Hematopoietic multipotent progenitor cell treated with erythropoietin and hydrocortisone succinate and interleukin-3 and kit ligand, for 4 days (in vitro differentiated cells): ENCODE measurements at regions not wholly inside any gene's neighbourhood (a gene's known extent, or its start where the extent isn't known, plus 50 kb on each side); places are given as distances from the start of the nearest gene placed in this dataset.
A peak's percentile ranks its signal among the peaks of the same experiment; 100 is the strongest.

Experiments used
- DNase-seq: peaks from one replicate; pipeline ENCODE4 v3.0.0-alpha.2; 2015

DNA sequence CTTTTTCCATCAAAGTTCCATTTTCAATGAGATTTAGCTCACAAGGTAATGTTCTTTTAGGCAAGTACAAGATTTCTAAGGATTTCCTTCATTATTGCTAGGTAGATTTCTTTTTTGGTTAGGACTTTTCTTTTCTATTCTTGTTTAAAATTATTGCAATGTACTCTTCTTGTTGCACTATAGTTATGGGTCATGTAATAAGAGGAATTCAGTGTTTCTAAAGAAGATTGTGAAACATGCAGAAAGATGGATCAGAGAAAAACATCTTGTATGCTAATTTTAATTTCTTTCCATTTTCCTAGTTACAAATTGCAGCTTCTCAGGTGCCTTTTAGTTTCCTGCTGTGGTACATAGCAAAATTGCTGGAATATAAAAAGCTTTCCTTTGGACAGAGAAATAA lies 56.1 kb downstream of the BTG1 start:
- DNase-seq: no peak

DNA sequence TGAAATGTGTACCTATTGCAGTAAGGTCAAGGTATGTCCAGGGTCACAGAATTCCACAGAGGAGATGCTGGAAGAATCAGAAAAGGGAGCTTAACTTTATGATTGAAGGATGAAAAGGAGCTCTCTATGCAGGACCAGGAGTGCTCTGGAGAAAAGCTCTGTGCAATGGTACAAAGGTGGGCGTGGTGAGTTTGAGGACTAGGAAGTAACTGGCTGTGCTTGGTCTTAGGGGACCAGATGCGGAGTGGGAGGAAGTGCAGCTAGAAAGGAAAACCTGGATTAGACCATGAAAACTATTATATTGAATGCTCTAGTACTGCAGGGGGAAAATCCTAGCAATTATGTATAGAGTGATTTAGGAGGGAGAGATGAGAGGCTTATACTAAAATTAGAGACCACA lies 56.8 kb downstream of the BTG1 start:
- no peak for DNase-seq

DNA sequence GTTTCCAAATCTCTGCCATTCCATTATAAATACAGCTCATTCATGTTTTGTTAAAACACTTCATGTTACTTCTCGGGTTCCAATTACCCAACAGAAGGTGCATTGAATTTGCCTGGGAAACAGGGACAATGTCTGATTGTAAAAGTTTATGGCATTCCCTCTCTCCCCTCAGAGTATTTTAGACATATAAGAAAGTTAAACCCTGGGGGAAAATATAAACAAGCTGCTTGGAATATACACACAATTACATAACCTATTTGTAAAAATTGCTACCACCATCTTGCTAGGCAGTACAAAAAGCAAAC lies 60.0 kb downstream of the BTG1 start:
- no peak for DNase-seq

DNA sequence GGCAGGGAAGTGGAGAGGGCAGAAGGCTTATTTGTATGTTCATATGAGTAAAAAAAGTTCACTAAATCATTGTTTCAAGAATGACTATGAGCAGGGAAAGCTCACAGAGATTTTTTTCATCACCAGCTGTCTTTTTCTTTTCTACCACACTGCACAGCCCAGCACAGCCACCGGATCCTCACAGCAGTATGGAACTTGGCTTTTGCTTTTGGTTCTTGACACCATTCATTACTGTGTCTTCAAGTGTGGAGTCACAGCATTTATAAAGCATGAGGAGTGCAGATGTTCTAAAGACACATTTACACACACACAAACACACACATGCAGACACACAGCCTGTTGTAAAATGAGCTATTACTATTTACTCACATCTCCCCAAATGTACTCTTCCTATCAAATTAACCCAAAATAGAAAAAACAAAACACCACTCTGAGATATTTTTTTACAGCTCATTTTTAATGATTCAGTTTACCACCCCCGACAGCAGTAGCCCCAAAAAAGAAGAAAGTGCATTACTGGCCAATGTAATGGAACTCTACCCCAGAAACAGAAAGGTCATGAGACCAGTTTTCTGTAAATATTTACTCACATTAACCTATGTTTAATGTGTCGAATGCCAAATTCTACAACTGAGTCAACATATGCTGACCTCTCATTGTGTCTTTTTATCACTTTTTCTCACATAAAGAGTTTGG lies 60.5 kb downstream of the BTG1 start:
- DNase-seq: no peak

DNA sequence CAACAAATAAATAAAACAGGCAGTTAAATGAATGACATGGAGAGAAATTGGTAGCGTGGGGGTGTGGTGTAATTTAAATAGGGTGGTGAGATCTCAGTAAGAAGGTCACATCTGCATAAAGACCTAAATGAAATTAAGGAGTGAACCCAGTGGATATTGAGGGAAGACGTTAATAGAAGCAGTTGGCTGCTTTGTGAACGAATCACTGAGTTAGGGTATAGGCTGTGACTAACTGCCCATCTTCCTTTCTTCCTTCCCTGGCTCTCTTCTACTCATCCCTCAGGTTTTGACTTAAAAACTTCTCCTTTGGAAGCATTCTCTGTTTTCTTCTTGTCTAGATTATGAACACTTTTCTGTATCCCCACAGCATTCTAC lies 64.7 kb downstream of the BTG1 start:
- no peak for DNase-seq

DNA sequence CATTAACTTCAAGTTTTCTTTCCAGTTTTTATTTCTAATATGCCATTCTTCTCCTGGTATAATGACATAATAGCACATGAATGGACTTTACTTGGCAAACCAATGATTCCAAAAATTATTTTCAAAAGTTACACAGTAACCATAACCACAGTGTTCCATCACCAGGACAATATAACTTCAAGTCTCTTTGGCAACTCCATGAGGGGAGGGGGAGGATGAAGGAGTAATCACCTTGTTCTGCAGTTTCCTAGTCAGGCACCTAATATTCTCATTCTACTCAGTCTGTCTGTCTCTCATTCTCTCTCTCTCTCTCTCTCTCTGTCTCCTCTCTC lies 66.6 kb downstream of the BTG1 start:
- no peak for DNase-seq

DNA sequence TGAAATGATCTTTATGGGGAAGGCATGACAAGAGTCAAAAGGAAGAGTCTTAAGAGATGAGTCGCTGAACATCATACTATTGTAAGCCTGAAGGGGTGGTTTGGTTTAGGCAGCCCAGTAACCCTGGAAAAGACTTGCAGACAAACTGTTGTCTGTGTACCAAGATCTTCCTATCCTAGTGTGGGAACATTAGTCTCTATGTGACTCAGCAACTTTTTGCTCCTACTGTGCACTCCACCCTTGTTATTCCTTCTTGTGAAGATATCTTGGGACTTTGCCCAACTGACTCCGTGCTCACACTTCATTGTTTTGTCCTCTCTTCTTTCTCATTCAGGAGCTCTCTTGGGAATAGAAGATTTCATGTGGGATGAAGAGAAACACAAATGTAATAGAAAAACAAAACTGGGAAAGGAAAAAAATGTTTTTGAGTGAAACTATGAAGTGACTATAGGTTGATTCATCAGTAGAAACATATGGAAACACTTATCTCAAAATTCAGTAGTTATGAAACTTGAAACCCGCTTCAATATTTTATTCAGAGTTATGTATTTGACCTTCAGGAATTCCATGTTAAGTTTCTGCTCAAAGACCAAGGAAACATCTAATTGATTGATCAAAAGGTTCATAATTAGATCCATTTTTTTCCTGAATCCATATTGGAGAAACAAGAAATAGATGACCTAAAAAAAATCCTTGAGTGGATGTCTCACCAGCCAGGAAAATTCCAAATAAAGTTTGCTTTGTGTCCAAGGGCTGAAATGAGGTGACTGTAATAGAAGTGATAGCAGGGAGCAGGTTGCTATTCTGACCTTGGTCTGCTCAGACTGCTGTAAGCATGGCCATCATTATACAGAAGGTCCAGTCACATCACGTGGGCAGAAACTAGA lies 67.2 kb downstream of the BTG1 start:
- DNase-seq: peak; percentile 16

DNA sequence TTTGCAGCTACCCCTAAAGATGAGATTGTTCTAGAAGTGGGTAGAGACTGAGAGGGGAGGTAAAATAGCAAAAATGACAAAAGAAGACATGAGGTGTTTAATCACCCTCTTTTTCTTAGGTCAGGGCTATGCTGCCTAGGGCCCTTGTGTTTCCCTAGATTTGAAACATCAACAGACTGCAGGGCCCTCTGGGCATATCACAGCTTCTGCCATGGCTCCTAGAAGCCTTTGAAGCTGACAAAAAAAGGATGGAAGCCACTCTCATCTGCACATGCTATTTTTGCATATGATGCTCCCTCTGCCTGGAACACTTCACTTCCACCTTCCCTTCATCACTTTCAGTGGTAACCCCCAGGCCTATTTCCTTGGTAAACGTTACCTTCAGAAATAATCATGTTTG lies 68.1 kb downstream of the BTG1 start:
- no peak for DNase-seq

DNA sequence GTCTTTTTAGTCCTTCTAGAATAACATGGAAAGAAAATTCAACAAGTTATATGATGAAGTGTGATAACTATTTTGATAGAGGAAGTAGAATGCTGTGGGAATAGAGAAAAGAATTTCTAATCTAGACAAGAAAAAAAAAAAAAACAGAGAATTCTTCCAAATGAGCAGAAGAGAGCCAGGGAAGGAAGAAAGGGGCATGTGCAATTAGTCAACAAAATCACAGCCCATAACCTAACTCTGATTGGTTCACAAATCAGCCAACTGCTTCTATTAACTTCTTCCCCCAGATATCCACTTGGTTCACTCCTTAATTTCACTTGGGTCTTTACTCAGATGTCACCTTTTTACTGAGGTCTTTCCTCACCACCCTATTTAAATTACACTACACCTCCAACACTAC lies 69.5 kb downstream of the BTG1 start:
- DNase-seq: no peak

DNA sequence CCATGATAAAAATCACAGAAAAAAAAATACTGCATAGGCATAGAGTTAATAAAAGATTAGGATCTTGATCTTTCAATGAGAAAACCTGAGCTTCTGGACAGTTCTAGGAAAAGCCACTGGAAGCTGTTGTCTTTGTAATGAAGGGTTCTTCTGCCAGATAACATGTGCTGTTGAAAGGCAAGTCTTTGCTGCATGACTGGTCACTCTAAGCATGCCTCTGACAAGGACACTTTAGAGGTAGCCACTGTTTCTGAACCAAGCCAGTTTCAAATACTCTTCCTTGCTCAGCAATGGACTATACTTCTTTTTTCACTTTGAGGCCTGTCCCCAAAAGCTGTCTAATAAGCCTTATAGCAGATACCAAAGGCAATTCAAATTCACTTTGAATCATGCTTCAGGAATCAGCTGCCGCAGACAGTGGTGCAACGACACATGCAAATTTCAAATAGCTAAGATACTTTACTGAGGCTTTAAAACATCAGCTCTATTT lies 70.2 kb downstream of the BTG1 start:
- peak; percentile 18 for DNase-seq

DNA sequence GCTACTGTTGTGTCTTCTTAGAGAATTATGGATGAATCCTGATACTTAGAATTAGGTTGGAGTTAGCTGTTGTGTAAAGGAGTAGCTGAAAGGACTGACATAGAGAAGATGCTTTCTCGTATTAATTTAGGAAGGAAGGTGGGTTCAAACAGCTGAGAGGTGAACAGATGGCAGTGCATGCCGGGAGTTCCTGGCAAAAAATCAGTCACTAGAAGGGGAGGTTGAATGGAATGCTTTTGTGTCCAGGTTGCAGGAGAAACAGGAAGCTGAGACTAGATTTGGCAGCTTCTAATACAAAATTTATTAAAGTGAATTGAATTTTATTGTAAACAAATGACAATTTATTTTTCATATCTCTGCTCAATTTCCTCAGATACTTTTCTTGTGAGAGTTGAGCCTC lies 70.8 kb downstream of the BTG1 start:
- DNase-seq: no peak

DNA sequence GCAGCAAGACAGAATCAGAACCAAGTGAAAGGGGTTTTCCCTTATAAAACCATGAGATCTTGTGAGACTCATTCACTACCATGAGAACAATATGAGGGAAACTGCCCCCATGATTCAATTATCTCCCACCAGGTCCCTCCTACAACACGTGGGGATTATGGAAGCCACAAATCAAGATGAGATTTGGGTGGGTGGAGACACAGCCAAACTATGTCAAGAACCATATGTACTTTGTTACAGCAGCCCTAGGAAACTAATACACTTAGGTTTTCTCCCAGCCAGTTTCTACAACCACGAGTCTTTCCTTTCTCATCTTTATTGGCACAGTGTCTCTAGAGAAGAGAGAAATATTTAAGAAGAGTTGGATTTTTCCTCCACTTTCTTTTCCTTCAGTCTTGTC lies 72.6 kb downstream of the BTG1 start:
- no peak for DNase-seq

DNA sequence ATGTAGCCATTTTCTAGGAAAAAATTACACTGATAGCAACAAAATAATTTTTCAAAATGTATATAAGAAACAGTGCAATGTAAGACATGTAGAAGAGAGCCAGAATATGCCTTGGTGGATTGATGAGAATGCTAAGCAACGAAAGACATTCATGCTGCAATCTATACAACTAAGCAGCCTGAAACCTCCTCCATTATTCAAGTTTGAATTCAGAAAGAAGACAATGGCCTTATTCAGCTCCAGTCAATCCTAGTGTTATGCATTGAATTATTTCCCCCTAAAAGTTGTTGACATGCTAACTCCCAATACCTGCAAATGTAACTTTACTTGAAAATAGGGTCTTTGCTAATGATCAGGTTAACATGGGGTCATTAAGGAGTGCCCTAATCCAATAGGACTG lies 73.5 kb downstream of the BTG1 start:
- no peak for DNase-seq

DNA sequence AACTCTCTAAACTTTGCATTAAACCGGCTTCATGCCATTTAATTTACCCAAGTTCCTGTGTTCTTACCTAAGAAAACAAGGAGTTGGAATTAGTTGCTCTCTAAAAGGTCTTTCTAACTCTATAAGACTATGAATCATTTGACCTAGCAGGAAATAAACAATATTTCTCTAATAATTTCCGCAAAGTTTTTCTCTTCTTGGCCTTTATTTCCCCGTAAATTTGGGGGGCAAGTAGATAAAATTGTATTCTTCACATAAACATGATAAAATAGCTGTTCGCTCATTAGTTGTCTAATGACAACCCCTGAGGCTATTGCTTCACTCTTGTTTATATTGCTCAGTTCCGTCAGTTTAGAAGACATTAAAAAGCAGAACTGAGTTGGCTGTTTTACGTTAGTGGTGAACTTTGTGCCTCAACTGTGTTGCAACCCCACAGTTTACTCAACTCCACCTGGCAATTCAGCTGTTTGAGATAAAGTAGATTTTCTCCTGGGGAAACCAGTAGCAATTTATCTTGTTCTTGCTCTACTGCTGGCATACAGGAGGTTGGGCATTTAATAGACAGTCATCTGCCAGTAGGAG lies 74.7 kb downstream of the BTG1 start:
- peak; percentile 86 for DNase-seq

DNA sequence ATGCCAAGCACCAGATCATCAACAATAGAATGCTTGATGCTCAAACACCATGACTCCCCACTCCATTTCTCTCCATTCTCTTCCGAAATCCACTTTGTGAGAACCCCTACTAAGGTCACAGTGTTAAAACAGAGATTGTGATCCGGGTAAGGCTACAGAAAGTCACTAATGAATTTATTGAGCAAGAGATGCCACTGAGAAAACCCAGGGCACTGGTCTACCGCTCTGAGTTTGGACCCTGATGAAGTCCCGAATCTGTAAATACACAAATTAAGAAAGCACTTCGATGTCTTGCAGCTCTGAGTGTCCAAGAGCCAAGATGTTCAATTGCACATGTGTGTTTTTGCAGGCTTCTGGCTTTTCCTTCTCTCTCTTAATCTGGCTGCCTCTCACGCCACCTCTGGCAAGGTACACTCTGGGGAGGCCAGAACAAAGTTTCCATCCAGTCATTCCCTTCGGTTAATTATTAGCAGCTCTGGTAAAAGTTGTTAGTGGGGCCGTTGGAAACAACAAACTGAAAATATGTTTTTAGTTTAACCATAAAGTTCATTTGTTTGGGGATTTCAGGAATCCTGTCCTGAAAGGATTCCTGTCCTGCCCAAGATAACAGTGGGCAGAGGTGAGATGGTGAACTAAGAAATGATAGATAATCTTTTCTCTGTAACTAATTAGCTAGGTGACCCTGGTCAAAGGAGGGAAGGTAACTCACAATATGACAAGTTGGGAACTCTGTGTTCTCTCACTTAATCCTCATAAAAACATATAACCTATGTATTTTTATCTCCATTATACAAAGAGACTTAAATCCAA lies 75.4 kb downstream of the BTG1 start:
- DNase-seq: no peak

DNA sequence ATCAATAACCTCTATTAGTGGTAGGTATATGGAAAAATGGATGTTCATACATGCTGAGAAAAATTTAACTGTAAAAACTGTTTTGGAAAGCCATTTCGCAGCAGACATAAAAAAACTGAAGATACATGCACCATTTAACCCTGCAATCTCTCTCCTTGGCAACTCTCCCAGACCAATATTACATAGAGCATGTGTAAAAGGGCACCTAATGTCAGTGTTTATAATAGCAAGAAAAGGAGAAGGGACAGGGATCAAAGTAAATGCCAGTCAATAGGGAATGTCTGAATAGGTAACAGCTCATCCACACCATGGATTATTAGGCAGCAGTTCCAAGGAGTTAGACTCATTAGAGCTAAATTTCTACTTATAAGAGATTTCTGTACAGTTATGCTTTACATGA lies 77.2 kb downstream of the BTG1 start:
- DNase-seq: peak; percentile 35

DNA sequence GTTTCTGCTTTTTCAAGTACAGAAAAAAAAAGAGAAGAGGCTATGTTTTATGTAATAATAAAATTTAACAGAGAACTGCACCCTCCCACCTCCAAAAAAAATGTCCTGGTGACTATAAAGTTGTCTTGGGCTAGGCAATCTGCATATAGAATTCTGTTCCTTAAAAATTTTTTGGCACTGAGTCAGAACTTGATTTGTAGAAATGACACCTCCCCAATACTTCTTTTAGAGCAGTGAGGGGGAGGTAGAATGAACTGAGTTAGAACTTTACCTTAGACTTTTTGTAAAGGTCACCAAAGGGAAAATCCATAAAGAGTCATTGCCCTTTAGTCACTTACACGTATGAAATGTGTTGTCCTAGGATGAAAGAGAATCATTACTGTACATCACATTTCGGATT lies 80.0 kb downstream of the BTG1 start:
- no peak for DNase-seq

DNA sequence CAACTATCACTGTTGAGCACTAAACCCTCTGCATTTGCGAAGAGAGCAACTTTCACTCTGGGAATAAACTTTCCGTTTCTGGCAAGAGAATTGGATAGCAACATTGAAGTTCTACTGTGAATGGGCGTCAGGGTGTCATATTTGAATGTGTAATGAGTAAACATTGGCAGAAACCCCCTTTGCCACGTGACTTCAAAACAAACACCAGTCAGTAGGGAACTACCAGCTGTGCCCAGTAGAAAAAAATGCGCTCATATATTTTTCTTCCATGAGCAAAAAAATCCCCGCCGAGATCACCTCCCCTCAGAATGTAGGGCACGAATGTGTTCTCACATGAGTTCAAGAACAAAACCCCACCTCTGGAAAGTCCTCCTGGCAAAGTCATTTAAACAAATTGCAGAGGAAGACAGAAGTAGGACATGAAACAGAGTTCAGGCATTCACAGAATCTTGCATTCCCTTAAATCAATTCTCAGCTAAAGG lies 80.6 kb downstream of the BTG1 start:
- DNase-seq: no peak

DNA sequence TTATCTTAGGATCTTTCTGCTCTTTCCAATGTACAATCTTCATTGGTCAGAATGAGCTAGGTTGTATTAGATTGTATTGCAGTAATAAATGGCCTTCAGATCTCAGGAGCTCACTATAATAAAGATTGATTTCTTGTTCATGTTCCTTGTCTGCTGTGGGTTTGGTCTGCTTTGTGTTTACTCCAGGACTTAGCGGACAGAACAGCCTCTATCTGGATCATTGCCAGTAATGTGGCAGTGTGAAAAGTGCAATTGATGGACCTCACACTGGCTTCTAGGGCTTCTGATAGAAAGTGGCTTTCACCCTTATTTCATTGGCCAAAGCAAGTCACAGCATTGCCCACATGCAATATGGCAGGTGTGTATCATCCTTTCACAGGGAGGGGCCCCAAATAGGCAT lies 81.2 kb downstream of the BTG1 start:
- no peak for DNase-seq

DNA sequence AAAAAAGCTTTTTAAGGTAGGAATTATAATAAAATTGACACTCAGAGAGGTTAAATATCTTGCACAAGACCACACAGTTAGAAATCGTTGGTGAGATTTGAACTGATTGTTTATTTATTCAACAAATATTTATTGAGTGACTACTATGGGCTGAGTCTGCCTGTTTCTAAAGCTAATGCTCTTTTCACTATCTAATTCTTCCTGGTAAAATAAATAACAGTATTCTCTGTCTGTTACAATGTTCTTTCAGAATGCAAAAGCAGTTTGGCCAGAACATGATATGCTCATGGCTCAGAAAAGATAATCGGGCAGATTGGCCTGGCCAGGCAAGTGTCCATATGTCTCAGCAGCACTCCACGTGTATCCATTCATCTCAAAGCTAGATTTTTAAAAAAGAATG lies 82.0 kb downstream of the BTG1 start:
- no peak for DNase-seq

DNA sequence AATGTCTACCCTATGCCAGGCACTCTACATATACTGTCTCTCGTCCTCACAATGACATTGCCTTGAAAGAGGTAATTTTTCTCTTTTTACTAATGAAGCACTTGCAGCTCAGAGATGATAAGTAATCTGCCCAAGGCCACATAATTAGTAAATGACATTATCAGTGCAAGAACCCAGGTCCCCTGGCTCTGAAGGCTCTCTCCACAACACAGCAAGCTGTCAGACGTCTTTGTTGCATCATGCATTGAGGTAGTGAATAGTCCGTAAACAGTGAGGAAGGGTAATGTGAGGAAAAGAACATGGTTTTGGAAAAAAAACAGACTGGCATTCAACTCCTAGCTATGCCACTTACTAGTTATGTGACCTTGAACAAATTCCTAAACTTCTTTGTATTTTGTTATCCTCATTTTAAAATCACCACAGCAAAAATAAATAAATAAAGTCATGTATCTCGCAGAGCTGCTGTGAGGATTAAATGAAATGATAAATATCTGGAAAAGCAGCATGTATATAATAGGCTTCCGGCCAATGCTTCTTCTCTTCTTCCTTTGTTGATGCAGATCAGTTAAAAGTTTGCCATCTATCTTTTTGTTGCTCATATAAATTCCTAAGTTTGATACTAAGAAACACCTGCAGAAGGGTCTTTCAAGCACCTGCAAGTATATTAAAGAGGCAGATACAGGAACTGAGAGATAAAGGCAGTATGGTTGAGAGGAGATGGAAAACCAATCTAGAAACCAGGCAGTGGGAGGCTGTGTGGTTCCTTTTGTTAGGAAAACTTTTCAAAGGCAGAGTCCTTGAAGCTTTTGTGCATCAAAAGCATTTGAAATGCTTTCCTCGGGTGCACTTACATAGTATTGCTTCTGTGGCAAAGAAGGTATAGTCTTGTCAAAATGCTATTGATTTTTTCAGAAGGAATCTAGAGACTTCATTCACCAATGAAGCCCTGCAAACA lies 82.8 kb downstream of the BTG1 start:
- no peak for DNase-seq

DNA sequence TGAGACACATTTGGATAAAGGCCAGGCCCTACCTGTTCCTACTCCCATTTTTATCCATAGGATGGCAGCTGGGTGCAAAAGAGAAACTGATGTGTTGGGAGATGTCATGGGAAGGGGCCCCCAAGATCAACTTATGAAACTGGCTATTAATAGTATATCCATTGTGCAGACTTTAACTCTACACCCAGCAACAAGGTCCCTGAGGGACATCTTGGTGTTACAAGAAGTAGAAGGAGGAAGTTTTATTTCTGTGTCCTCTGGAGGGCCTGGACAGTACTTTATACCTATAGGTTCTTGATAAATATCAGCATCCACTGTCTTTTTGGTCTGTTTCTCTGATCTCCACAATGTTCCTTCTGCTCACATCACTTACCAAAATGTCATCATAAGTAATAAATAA lies 84.6 kb downstream of the BTG1 start:
- no peak for DNase-seq
